RKO (cell line): ENCODE measurements at regions not wholly inside any gene's neighbourhood (a gene's known extent, or its start where the extent isn't known, plus 50 kb on each side); places are given as distances from the start of the nearest gene placed in this dataset.
A peak's percentile ranks its signal among the peaks of the same experiment; 100 is the strongest.
"Not testable (repeated sequence)": the region's sequence is repeated elsewhere in the genome, so short reads cannot be mapped to it uniquely, and the experiment has no call there.

Experiments
- DNase-seq: peaks from one replicate; pipeline ENCODE4 v3.0.0-alpha.2; 2016; ENCODE audit warnings: low spot score

GRCh38 chr4:11700751-11701226 lies 272.1 kb upstream of the HS3ST1 start:
- DNase-seq = no peak

GRCh38 chr4:11698846-11699590 lies 270.3 kb upstream of the HS3ST1 start:
- peak; percentile 1 for DNase-seq

- DNase-seq = no peak
Measured at GRCh38 chr4:11698033-11698432, 269.3 kb upstream of the HS3ST1 start.

DNA sequence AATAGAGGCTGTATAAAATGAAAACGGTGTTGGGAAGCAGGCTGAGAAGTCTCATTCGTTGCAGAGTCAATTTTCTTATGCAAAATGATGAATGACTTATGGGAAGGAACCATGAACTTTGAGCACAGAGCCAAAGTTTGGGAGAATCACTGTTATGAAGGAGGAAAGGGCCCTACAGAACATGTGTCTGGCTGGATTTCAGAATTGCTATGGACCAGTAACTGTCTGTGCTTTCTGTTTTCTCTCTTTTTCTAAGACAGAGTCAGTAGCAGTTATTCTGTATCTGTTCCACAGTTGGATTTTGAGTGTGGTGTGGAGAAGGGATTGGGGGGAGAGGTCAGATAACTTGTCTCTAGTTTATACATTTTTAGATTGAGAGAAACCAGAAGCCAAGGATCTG lies 265.0 kb upstream of the HS3ST1 start:
- DNase-seq = no peak

DNA sequence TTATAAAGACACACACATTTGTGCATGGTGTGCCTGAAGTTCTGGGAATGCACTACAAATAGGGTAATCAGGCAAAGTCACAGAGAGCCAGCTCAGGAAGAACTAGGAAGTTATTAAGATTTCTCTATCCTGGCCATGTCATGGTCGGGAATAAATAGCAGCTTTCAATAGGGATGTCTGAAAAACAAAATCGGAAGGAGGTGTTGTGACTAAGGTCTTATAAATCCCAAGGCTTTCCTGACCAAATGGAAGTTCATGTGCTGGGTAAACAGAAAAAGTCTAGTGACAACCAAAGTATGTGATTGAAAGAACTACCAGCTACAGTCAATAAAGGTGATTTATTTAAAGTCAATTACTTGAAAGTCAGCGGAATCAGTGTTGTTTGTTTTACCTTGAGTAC lies 262.5 kb upstream of the HS3ST1 start:
- DNase-seq = no peak

GRCh38 chr4:11687727-11688126 lies 259.0 kb upstream of the HS3ST1 start:
- no peak for DNase-seq

GRCh38 chr4:11685481-11685880 lies 256.8 kb upstream of the HS3ST1 start:
- DNase-seq = no peak

- no peak for DNase-seq
Measured at GRCh38 chr4:11675051-11675800, 246.5 kb upstream of the HS3ST1 start.

DNA sequence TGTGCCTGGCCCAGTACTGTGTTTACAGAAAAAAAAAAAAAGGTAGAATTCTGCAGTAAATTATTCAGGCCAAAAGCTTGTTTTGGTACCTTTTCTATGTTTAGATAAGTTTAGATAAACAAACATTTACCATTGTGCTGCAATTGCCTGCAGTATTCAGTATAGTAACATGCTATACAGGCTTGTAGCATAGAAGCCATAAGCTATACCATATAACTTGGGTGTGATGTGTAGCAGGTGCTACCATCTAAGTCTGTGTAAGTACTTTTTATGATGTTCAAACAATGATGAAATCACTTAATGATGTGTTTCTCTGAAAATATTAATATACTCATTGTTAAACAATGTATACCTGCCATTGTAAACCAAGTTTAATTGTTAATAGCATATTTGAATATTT lies 241.6 kb upstream of the HS3ST1 start:
- DNase-seq = no peak

DNA sequence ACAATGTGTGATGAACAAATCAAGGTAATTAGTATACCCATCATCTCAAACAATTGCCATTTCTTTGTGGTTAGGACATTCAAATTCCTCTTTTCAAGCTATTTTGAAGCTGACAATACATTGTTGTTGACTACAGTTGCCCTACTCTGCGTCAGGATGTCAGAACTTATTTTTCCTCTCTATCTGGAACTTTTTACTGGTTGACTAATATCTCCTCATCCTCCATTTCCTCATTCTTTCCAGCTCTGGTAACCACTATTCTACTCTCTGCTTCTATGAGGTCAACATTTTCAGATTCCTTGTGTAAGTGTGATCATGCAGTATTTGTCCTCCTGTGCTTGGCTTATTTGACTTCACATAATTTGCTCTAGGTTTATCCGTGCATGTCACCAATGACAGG lies 240.5 kb upstream of the HS3ST1 start:
- no peak for DNase-seq

GRCh38 chr4:11663114-11663513 lies 234.4 kb upstream of the HS3ST1 start:
- no peak for DNase-seq

- DNase-seq = no peak
Measured at GRCh38 chr4:11650801-11651596, 222.3 kb upstream of the HS3ST1 start.

- no peak for DNase-seq
Measured at GRCh38 chr4:11647433-11647832, 218.7 kb upstream of the HS3ST1 start.

DNA sequence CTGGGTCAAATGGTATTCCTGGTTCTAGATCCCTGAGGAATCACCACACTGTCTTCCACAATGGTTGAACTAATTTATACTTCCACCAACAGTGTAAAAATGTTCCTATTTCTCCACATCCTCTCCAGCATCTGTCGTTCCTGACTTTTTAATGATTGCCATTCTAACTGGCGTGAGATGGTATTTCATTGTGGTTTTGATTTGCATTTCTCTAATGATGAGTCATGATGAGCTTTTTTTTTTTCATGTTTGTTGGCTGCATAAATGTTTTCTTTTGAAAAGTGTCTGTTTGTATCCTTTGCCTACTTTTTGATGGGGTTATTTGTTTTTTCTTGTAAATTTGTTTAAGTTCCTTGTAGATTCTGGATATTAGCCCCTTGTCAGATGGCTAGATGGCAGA lies 214.4 kb upstream of the HS3ST1 start:
- not testable (repeated sequence) for DNase-seq

GRCh38 chr4:11640584-11640983 lies 211.9 kb upstream of the HS3ST1 start:
- no peak for DNase-seq

DNA sequence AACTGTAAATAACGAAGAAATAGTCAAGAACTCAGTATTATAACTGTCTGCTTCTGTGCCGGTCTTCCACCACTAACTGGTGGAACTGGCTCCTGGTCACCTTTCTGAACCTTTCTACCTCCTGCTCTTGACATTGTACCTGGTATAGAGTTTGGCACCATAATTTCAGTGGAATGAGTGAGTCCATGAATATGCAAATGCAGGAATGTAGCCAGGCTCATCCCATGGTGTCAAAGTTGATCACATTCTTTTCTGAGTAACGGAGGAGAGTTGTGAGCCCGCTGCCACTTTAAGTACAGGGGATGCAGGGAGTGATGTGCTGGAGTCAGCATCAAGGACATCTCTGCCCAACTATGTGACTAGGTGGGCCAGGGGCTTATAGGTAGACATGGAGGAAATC lies 207.9 kb upstream of the HS3ST1 start:
- DNase-seq = no peak

DNA sequence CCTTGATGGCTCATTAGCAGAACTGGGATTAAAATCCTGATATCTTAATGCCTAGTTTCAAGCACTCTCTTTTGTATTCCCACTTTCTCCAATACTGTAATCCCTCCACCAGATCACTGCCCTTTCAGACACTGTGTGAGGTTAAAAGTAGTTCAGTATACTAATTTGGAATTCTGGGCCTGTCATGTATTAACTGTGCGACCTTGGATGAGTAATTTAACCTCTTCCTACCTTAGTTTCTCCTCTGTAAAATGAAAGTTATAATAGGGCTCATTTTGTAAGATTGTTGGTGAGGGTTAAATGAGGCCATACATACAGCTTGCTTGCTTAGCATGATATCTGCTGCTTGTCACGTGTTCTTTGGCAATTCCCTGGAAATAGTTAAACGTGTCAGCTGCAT lies 207.3 kb upstream of the HS3ST1 start:
- DNase-seq = no peak

DNA sequence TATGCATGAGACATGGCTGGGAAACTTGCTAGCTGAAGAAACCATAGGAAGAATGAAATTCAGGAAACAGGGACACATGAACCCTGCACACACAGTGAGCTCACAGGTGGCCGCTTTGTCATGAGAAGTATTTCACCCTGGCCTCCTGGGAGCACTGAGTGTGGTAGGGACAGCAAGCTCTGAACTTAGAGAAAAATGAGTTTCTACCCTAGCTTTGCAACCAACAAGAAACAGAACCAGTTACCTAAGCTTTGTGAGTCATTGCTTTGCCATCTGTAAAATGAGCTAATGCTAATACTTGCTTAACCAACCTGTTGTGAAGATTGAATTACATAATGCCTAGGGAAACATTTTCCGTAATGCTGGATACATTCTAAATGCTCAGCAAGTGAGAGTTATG lies 206.6 kb upstream of the HS3ST1 start:
- no peak for DNase-seq

- no peak for DNase-seq
Measured at GRCh38 chr4:11634283-11634682, 205.6 kb upstream of the HS3ST1 start.

GRCh38 chr4:11633430-11633829 lies 204.7 kb upstream of the HS3ST1 start:
- no peak for DNase-seq

DNA sequence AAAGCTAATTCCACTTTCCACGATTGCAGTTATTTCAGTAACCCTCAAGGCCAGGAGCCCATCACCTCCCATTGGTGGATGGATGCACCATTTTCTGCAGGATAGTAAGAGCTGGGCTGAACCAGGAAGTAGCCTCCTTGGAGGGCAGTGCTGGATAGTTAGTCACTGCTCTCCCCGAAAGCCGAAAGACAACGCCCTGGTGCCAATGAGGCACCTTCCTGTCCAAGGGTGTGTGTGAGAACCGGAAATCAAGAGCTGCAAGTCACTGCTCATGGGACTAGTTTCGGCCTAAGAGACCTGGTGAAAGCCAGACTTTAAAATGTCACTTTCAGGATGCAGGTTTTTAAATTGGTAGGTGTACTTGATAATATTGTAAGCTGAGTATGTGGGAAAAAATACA lies 203.8 kb upstream of the HS3ST1 start:
- no peak for DNase-seq

- DNase-seq = no peak
Measured at GRCh38 chr4:11632025-11632424, 203.3 kb upstream of the HS3ST1 start.

- DNase-seq = no peak
Measured at GRCh38 chr4:11631416-11631815, 202.7 kb upstream of the HS3ST1 start.
